IMR-90 (cell line): ENCODE measurements at regions not wholly inside any gene's neighbourhood (a gene's known extent, or its start where the extent isn't known, plus 50 kb on each side); places are given as distances from the start of the nearest gene placed in this dataset.
"Not testable (repeated sequence)": the region's sequence is repeated elsewhere in the genome, so short reads cannot be mapped to it uniquely, and the experiment has no call there.

ENCODE experiments used
- MXI1 ChIP-seq: IDR thresholded peaks from 2 replicates; pipeline ENCODE4 v1.6.1; 2012; ENCODE audit warnings: low read depth, mild to moderate bottlenecking, low read length, moderate library complexity, borderline replicate concordance
- POLR2A ChIP-seq: IDR thresholded peaks from 2 replicates; pipeline ENCODE4 v1.6.1; 2012; ENCODE audit warnings: mild to moderate bottlenecking, low read depth, low read length
- TF ChIP-seq, protein P1 (sequence below): conservative IDR thresholded peaks from 2 replicates; pipeline ENCODE4 v1.5.1; 2012; ENCODE audit warnings: mild to moderate bottlenecking, low read depth, low read length, improper control_type of control experiment

GRCh38 chrX:153250762-153251161 is 70.8 kb downstream of the PNMA6F start:
- not testable (repeated sequence) for TF ChIP-seq MXI1, POLR2A
- TF ChIP-seq, protein P1, sequence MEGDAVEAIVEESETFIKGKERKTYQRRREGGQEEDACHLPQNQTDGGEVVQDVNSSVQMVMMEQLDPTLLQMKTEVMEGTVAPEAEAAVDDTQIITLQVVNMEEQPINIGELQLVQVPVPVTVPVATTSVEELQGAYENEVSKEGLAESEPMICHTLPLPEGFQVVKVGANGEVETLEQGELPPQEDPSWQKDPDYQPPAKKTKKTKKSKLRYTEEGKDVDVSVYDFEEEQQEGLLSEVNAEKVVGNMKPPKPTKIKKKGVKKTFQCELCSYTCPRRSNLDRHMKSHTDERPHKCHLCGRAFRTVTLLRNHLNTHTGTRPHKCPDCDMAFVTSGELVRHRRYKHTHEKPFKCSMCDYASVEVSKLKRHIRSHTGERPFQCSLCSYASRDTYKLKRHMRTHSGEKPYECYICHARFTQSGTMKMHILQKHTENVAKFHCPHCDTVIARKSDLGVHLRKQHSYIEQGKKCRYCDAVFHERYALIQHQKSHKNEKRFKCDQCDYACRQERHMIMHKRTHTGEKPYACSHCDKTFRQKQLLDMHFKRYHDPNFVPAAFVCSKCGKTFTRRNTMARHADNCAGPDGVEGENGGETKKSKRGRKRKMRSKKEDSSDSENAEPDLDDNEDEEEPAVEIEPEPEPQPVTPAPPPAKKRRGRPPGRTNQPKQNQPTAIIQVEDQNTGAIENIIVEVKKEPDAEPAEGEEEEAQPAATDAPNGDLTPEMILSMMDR, result not testable (repeated sequence)
